Muscle of leg (tissue), 3 donors: ENCODE measurements at regions not wholly inside any gene's neighbourhood (a gene's known extent, or its start where the extent isn't known, plus 50 kb on each side); places are given as distances from the start of the nearest gene placed in this dataset.
A peak's percentile ranks its signal among the peaks of the same experiment; 100 is the strongest.
"Not testable (repeated sequence)": the region's sequence is repeated elsewhere in the genome, so short reads cannot be mapped to it uniquely, and the experiment has no call there.

Experiments
- DNase-seq: peaks from one replicate; pipeline ENCODE4 v3.0.0; 2013
- H3K27ac ChIP-seq: one replicate; pipeline ENCODE4 v1.5.1; 2013; ENCODE audit warnings: mild to moderate bottlenecking, low read length, control low read depth
- H3K27me3 ChIP-seq: one replicate; pipeline ENCODE4 v1.6.1; 2013; ENCODE audit warnings: low read length; ENCODE audit not compliant: control insufficient read depth, insufficient read depth
- H3K36me3 ChIP-seq: one replicate; pipeline ENCODE4 v1.6.1; 2013; ENCODE audit warnings: low read length; ENCODE audit not compliant: control insufficient read depth, insufficient read depth
- H3K4me1 ChIP-seq: one replicate; pipeline ENCODE4 v1.6.1; 2013; ENCODE audit warnings: low read length; ENCODE audit not compliant: control insufficient read depth, insufficient read depth
- H3K4me3 ChIP-seq: one replicate; pipeline ENCODE4 v1.5.1; 2013; ENCODE audit warnings: low read length, control low read depth
- H3K9me3 ChIP-seq: replicated peaks from 2 replicates; pipeline ENCODE4 v1.6.1; 2013; ENCODE audit warnings: low read depth, low read length; ENCODE audit not compliant: control insufficient read depth
- WGBS: methylation state at CpG from one replicate; pipeline ENCODE4 v1.1.5; 2013; ENCODE audit warnings: missing lambda C conversion rate; ENCODE audit not compliant: insufficient coverage; 5-methylcytosine and 5-hydroxymethylcytosine counted together

GRCh38 chr22:48925450-48925849 lies 902.2 kb downstream of the BRD1 start:
- Histone ChIP-seq H3K9me3 (no peaks in the 10 kb centered on the region), H3K27ac (no peak overlapping the region), H3K4me1 (peaks cover 21% of the 10 kb centered on the region), H3K36me3 (no peaks in the 10 kb centered on the region), H3K27me3 (peaks cover 12% of the 10 kb centered on the region), H3K4me3 (no peak overlapping the region)
- 63% methylated on average over 1 of the region's 5 CpGs for WGBS
- no peak for DNase-seq

- WGBS = 55% methylated on average over 3 of the region's 9 CpGs
- peak; percentile 34 for DNase-seq
- Histone ChIP-seq H3K4me3 (no peak overlapping the region), H3K9me3 (no peaks in the 10 kb centered on the region), H3K27me3 (peaks cover 10% of the 10 kb centered on the region), H3K36me3 (no peaks in the 10 kb centered on the region), H3K27ac (no peak overlapping the region), H3K4me1 (peaks cover 21% of the 10 kb centered on the region)
Observed at GRCh38 chr22:48923996-48924395, 903.7 kb downstream of the BRD1 start.

GRCh38 chr22:48923165-48923865 lies 904.4 kb downstream of the BRD1 start:
- 56% methylated on average over 7 of the region's 14 CpGs for WGBS
- no peaks in the 10 kb centered on the region for H3K36me3 ChIP-seq
- no peak overlapping the region for H3K4me3 ChIP-seq
- no peak overlapping the region for H3K27ac ChIP-seq
- H3K4me1 ChIP-seq = peaks cover 21% of the 10 kb centered on the region
- H3K27me3 ChIP-seq = peaks cover 8% of the 10 kb centered on the region
- no peaks in the 10 kb centered on the region for H3K9me3 ChIP-seq
- DNase-seq = peak; percentile 19

- peaks cover 6% of the 10 kb centered on the region for H3K27me3 ChIP-seq
- H3K9me3 ChIP-seq = no peaks in the 10 kb centered on the region
- H3K4me1 ChIP-seq = peaks cover 19% of the 10 kb centered on the region
- no peak overlapping the region for H3K4me3 ChIP-seq
- H3K36me3 ChIP-seq = no peaks in the 10 kb centered on the region
- DNase-seq = no peak
- no peak overlapping the region for H3K27ac ChIP-seq
- WGBS = 86% methylated on average over 13 of the region's 13 CpGs
Observed at GRCh38 chr22:48921411-48921903, 906.2 kb downstream of the BRD1 start.

GRCh38 chr22:48920776-48921241 lies 906.9 kb downstream of the BRD1 start:
- no peaks in the 10 kb centered on the region for H3K36me3 ChIP-seq
- 27% methylated on average over 13 of the region's 13 CpGs for WGBS
- DNase-seq = no peak
- H3K9me3 ChIP-seq = no peaks in the 10 kb centered on the region
- H3K27me3 ChIP-seq = peaks cover 6% of the 10 kb centered on the region
- H3K27ac ChIP-seq = no peak overlapping the region
- peaks cover 19% of the 10 kb centered on the region for H3K4me1 ChIP-seq
- no peak overlapping the region for H3K4me3 ChIP-seq

GRCh38 chr22:48919851-48920589 lies 907.7 kb downstream of the BRD1 start:
- H3K4me1 ChIP-seq = peaks cover 19% of the 10 kb centered on the region
- no peaks in the 10 kb centered on the region for H3K36me3 ChIP-seq
- no peak for DNase-seq
- WGBS = 64% methylated on average over 17 of the region's 17 CpGs
- H3K27ac ChIP-seq = no peak overlapping the region
- no peak overlapping the region for H3K4me3 ChIP-seq
- no peaks in the 10 kb centered on the region for H3K9me3 ChIP-seq
- H3K27me3 ChIP-seq = peaks cover 6% of the 10 kb centered on the region

- Histone ChIP-seq H3K36me3 (no peaks in the 10 kb centered on the region), H3K4me3 (no peak overlapping the region), H3K4me1 (peaks cover 14% of the 10 kb centered on the region), H3K27ac (no peak overlapping the region), H3K27me3 (peaks cover 6% of the 10 kb centered on the region), H3K9me3 (no peaks in the 10 kb centered on the region)
- WGBS = 75% methylated on average over 17 of the region's 18 CpGs
- DNase-seq = no peak
Observed at GRCh38 chr22:48919187-48919590, 908.5 kb downstream of the BRD1 start.

GRCh38 chr22:48918585-48919186 lies 909.0 kb downstream of the BRD1 start:
- Histone ChIP-seq H3K27ac (no peak overlapping the region), H3K9me3 (no peaks in the 10 kb centered on the region), H3K27me3 (peaks cover 6% of the 10 kb centered on the region), H3K36me3 (no peaks in the 10 kb centered on the region), H3K4me3 (no peak overlapping the region), H3K4me1 (peaks cover 11% of the 10 kb centered on the region)
- 53% methylated on average over 6 of the region's 7 CpGs for WGBS
- no peak for DNase-seq

GRCh38 chr22:48912356-48913066 lies 915.2 kb downstream of the BRD1 start:
- not testable (repeated sequence) for H3K4me1 ChIP-seq, H3K4me3 ChIP-seq, H3K9me3 ChIP-seq, DNase-seq, H3K27ac ChIP-seq, H3K27me3 ChIP-seq, H3K36me3 ChIP-seq
- WGBS = no CpG with 5 or more reads among the region's 7 CpGs

- H3K4me1 ChIP-seq, H3K27ac ChIP-seq, H3K36me3 ChIP-seq, H3K4me3 ChIP-seq, DNase-seq, H3K9me3 ChIP-seq, H3K27me3 ChIP-seq: not testable (repeated sequence)
- WGBS = no CpG with 5 or more reads among the region's 5 CpGs
Observed at GRCh38 chr22:48911647-48912046, 916.0 kb downstream of the BRD1 start.
